H1 (cell line): ENCODE measurements at regions not wholly inside any gene's neighbourhood (a gene's known extent, or its start where the extent isn't known, plus 50 kb on each side); places are given as distances from the start of the nearest gene placed in this dataset.
A peak's percentile ranks its signal among the peaks of the same experiment; 100 is the strongest.

Experiments
- CTCF ChIA-PET: fragments of 300-600 bp; sonication (Branson Sonifier 250); formaldehyde crosslinking; loops from one replicate; lab custom pipeline; 2021; ENCODE audit not compliant: partially characterized antibody; lab: Charles Lee
- POLR2A ChIA-PET: fragments of 300-600 bp; sonication (Branson Sonifier 250); formaldehyde crosslinking; loops from one replicate; lab custom pipeline; 2021; ENCODE audit warnings: inconsistent platforms; ENCODE audit not compliant: partially characterized antibody; lab: Charles Lee
- DNase-seq, 2 experiments: peaks; one replicate each; pipeline versions ENCODE4 v3.0.0 to v3.0.0-alpha.2; 2010 to 2022; ENCODE audit warnings: low spot score in 2 of 2, low read depth in 1 of 2, mixed read lengths in 1 of 2
- FAIRE-seq: peaks from 2 replicates; lab custom pipeline; 2011; peaks lifted over from hg19 to GRCh38; lab: Jason Lieb, UNC
- H2AFZ ChIP-seq: 2 replicates; pipeline ENCODE4 v1.8.1; 2012; ENCODE audit warnings: low read length, inconsistent platforms
- H2AK5ac ChIP-seq: 2 replicates; pipeline ENCODE4 v1.6.1; 2013; ENCODE audit warnings: low read depth, low read length
- H2BK120ac ChIP-seq: replicated peaks from 2 replicates; pipeline ENCODE3; 2013; ENCODE audit warnings: low read depth, low read length, inconsistent platforms
- H2BK12ac ChIP-seq: 2 replicates; pipeline ENCODE4 v1.6.1; 2013; ENCODE audit warnings: low read depth, low read length
- H2BK15ac ChIP-seq: 2 replicates; pipeline ENCODE4 v1.6.1; 2013; ENCODE audit warnings: low read length
- H2BK20ac ChIP-seq: 2 replicates; pipeline ENCODE4 v1.6.1; 2013; ENCODE audit warnings: low read length
- H2BK5ac ChIP-seq: 2 replicates; pipeline ENCODE4 v1.6.1; 2013; ENCODE audit warnings: low read depth, low read length
- H3K14ac ChIP-seq: 2 replicates; pipeline ENCODE4 v1.6.1; 2013; ENCODE audit warnings: inconsistent platforms; ENCODE audit not compliant: insufficient read length
- H3K18ac ChIP-seq: 2 replicates; pipeline ENCODE4 v1.6.1; 2013; ENCODE audit warnings: low read length; ENCODE audit errors: extremely low read depth
- H3K23ac ChIP-seq: 2 replicates; pipeline ENCODE4 v1.6.1; 2013; ENCODE audit warnings: inconsistent platforms; ENCODE audit not compliant: insufficient read length
- H3K23me2 ChIP-seq: 2 replicates; pipeline ENCODE4 v1.6.1; 2013; ENCODE audit warnings: low read depth, low read length
- H3K27ac ChIP-seq: 2 replicates; pipeline ENCODE4 v1.6.1; 2011; ENCODE audit warnings: low read depth, low read length, inconsistent platforms
- H3K27me3 ChIP-seq, 4 experiments: replicated peaks in 1 of 4; 1 replicate in 1 of 4; 2 replicates in 3 of 4; pipeline versions ENCODE4 v1.6.1 to v1.8.1; 2011 to 2013; ENCODE audit warnings: low read length in 3 of 4, mild to moderate bottlenecking in 3 of 4, inconsistent platforms in 2 of 4, mixed read lengths in 2 of 4, moderate library complexity in 1 of 4; ENCODE audit not compliant: control insufficient read depth in 3 of 4, insufficient read depth in 3 of 4; ENCODE audit errors: extremely low read depth in 1 of 4
- H3K36me3 ChIP-seq, 4 experiments: 2 replicates each; pipeline versions ENCODE4 v1.6.1 to v1.8.1; 2011 to 2013; ENCODE audit warnings: mild to moderate bottlenecking in 4 of 4, low read length in 3 of 4, moderate library complexity in 2 of 4, control low read depth in 1 of 4, inconsistent platforms in 1 of 4; ENCODE audit not compliant: insufficient read depth in 4 of 4, control insufficient read depth in 2 of 4
- H3K4ac ChIP-seq: replicated peaks from 2 replicates; pipeline ENCODE3; 2013; ENCODE audit warnings: low read length, low read depth, mixed read lengths, inconsistent platforms; ENCODE audit not compliant: insufficient read length
- H3K4me1 ChIP-seq, 4 experiments: replicated peaks in 1 of 4; 1 replicate in 1 of 4; 2 replicates in 3 of 4; pipeline versions ENCODE4 v1.6.1 to v1.8.1; 2011 to 2013; ENCODE audit warnings: low read length in 3 of 4, inconsistent platforms in 2 of 4, mixed read lengths in 1 of 4; ENCODE audit not compliant: insufficient read depth in 4 of 4, control insufficient read depth in 3 of 4
- H3K4me2 ChIP-seq, 2 experiments: 2 replicates each; pipeline versions ENCODE4 v1.6.1 to v1.8.1; 2011 to 2013; ENCODE audit warnings: low read depth in 2 of 2, low read length in 2 of 2, control low read depth in 1 of 2, inconsistent platforms in 1 of 2, mild to moderate bottlenecking in 1 of 2; ENCODE audit not compliant: insufficient read depth in 1 of 2
- H3K4me3 ChIP-seq, 4 experiments: fragments of 200-600, 300-600 bp in 1 of 4; sonication (generic), shearing (Covaris generic), sonication (Bioruptor Twin) in 1 of 4; 2 replicates each; pipeline versions ENCODE4 v1.5.1 to v1.8.1; 2011 to 2016; ENCODE audit warnings: low read length in 4 of 4, low read depth in 3 of 4, control low read depth in 2 of 4, inconsistent platforms in 2 of 4, mild to moderate bottlenecking in 2 of 4, mixed read lengths in 1 of 4, moderate library complexity in 1 of 4; ENCODE audit not compliant: insufficient read depth in 2 of 4; ENCODE audit errors: extremely low read depth in 1 of 4
- H3K56ac ChIP-seq: replicated peaks from 2 replicates; pipeline ENCODE3; 2013; ENCODE audit warnings: low read depth, mild to moderate bottlenecking, mixed read lengths, low read length, inconsistent platforms; ENCODE audit not compliant: insufficient read length
- H3K79me1 ChIP-seq: 2 replicates; pipeline ENCODE4 v1.6.1; 2013; ENCODE audit warnings: low read depth, low read length, control low read depth
- H3K79me2 ChIP-seq, 2 experiments: 2 replicates each; pipeline versions ENCODE4 v1.6.1 to v1.8.1; 2012 to 2013; ENCODE audit warnings: low read length in 2 of 2, mild to moderate bottlenecking in 2 of 2, inconsistent platforms in 1 of 2; ENCODE audit not compliant: insufficient read depth in 2 of 2, control insufficient read depth in 1 of 2
- H3K9ac ChIP-seq, 4 experiments: replicated peaks in 1 of 4; 1 replicate in 1 of 4; 2 replicates in 3 of 4; pipeline versions ENCODE4 v1.6.1 to v1.8.1; 2011 to 2013; ENCODE audit warnings: low read depth in 3 of 4, low read length in 3 of 4, control low read depth in 2 of 4, mild to moderate bottlenecking in 2 of 4, moderate library complexity in 2 of 4, inconsistent platforms in 1 of 4; ENCODE audit errors: extremely low read depth in 1 of 4
- H3K9me3 ChIP-seq, 2 experiments: 2 replicates each; pipeline versions ENCODE4 v1.6.1 to v1.8.1; 2012 to 2013; ENCODE audit warnings: mild to moderate bottlenecking in 2 of 2, moderate library complexity in 2 of 2, control low read depth in 1 of 2, inconsistent platforms in 1 of 2, low read depth in 1 of 2, low read length in 1 of 2, mixed read lengths in 1 of 2; ENCODE audit not compliant: insufficient read depth in 2 of 2
- H4K20me1 ChIP-seq, 2 experiments: replicated peaks in 1 of 2; 2 replicates each; pipeline versions ENCODE3 to v1.8.1; 2011 to 2013; ENCODE audit warnings: inconsistent platforms in 2 of 2, low read length in 2 of 2, mild to moderate bottlenecking in 1 of 2; ENCODE audit not compliant: insufficient read depth in 2 of 2, control insufficient read depth in 1 of 2
- H4K5ac ChIP-seq: 2 replicates; pipeline ENCODE4 v1.6.1; 2013; ENCODE audit warnings: low read length, low read depth, mixed read lengths, inconsistent platforms; ENCODE audit not compliant: insufficient read length
- H4K8ac ChIP-seq: 2 replicates; pipeline ENCODE4 v1.8.0; 2013; ENCODE audit warnings: mild to moderate bottlenecking, moderate library complexity, low read length, inconsistent platforms; ENCODE audit not compliant: insufficient read depth; ENCODE audit errors: extremely low read depth
- H4K91ac ChIP-seq: replicated peaks from 2 replicates; pipeline ENCODE3; 2013; ENCODE audit warnings: low read length, mixed read lengths, inconsistent platforms; ENCODE audit not compliant: insufficient read length
- WGBS, 2 experiments: shearing (Covaris generic) in 1 of 2; methylation state at CpG; one replicate each; pipeline versions ENCODE4 v1.1.6 to v1.1.7; 2013 to 2015; ENCODE audit warnings: low lambda C conversion rate in 2 of 2, mixed read lengths in 2 of 2, inconsistent platforms in 1 of 2, low coverage in 1 of 2, missing lambda C conversion rate in 1 of 2; ENCODE audit not compliant: insufficient replicate concordance in 2 of 2, insufficient coverage in 1 of 2, insufficient read length in 1 of 2; ENCODE audit errors: extremely low coverage in 1 of 2, missing lambda C conversion rate in 1 of 2; 5-methylcytosine and 5-hydroxymethylcytosine counted together

DNA sequence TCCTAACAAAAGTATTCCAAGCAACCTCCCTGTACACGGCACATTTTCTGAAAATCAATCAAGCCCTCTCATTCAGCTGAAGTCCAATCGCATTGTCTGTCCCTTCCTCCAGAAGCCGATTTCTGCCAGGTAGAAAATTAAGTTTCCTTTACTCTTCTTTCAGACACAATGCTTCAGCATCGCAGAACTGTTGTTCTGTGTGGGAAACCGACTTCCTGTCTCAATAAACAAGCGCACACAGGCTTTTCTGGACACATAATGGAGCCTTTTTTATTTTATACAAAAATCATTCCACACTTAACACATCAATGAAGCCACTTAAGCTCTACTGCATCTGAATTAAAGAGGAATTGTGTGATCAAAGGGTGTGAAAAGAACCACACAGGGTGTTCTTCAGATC lies 75.6 kb downstream of the BLID start:
- Histone ChIP-seq H3K4me1 (peaks cover 0 to 6% (median under 1%) of the 10 kb centered on the region in 4 experiments; a peak in 4 of 7 replicates), H2AK5ac (no peak overlapping the region), H3K27me3 (no peaks in the 10 kb centered on the region), H3K4ac (no peak overlapping the region), H4K5ac (no peak overlapping the region), H4K8ac (no peak overlapping the region), H3K79me2 (no peaks in the 10 kb centered on the region), H2AFZ (peak overlapping the region; percentile 41; the same call in 1 of the 2 replicates), H3K9ac (no peak overlapping the region), H2BK120ac (no peak overlapping the region), H3K9me3 (no peaks in the 10 kb centered on the region), H2BK20ac (no peak overlapping the region), H3K36me3 (no peaks in the 10 kb centered on the region), H4K91ac (no peak overlapping the region), H2BK12ac (no peak overlapping the region; the same call in 1 of the 2 replicates), H2BK5ac (no peak overlapping the region), H3K23ac (no peak overlapping the region), H3K4me3 (no peak overlapping the region), H4K20me1 (no peaks in the 10 kb centered on the region), H3K18ac (no peak overlapping the region), H3K79me1 (no peaks in the 10 kb centered on the region), H3K14ac (no peak overlapping the region), H3K27ac (no peak overlapping the region), H3K4me2 (peak overlapping the region; percentile 26 to 40; a peak in 1 of 4 replicates), H2BK15ac (no peak overlapping the region), H3K56ac (no peak overlapping the region), H3K23me2 (no peaks in the 10 kb centered on the region)
- no peak for DNase-seq
- CTCF ChIA-PET: interaction anchor here (0.5 to 1.1 kb wide), 2 partner anchors 198 to 276 kb away, joined by 3 read pairs; no protein-coding TSS in a partner anchor
- FAIRE-seq: no peak
- POLR2A ChIA-PET: no interaction called here
- WGBS, 2 experiments: 54% methylated on average over 6 of the region's 6 CpGs; no CpG with 5 or more reads in 1 of the 2 experiments
